Memory B cell (primary cell): ENCODE measurements at regions not wholly inside any gene's neighbourhood (a gene's known extent, or its start where the extent isn't known, plus 50 kb on each side); places are given as distances from the start of the nearest gene placed in this dataset.
"Not testable (repeated sequence)": the region's sequence is repeated elsewhere in the genome, so short reads cannot be mapped to it uniquely, and the experiment has no call there.

Experiments used
- ATAC-seq: fragments of 150-1000 bp; cut with Tn5 transposase; 2 replicates; pipeline ENCODE4 v1.10.0; 2021; ENCODE audit warnings: low read depth, mild to moderate bottlenecking, moderate library complexity
- DNase-seq, 2 donors: peaks; one replicate each; pipeline ENCODE4 v3.0.0; 2022; ENCODE audit warnings: low spot score in 2 of 2
- H3K27ac Mint-ChIP-seq: one replicate; pipeline ENCODE4 v1.8.0; 2022; ENCODE audit warnings: mild to moderate bottlenecking, moderate library complexity, mixed read lengths
- H3K27me3 Mint-ChIP-seq: one replicate; pipeline ENCODE4 v1.8.0; 2022; ENCODE audit warnings: mixed read lengths
- H3K36me3 Mint-ChIP-seq: one replicate; pipeline ENCODE4 v1.8.0; 2022; ENCODE audit warnings: mild to moderate bottlenecking, mixed read lengths
- H3K4me1 Mint-ChIP-seq: one replicate; pipeline ENCODE4 v1.8.0; 2022; ENCODE audit warnings: mixed read lengths
- H3K4me3 Mint-ChIP-seq: one replicate; pipeline ENCODE4 v1.8.0; 2022; ENCODE audit warnings: mild to moderate bottlenecking, moderate library complexity, mixed read lengths
- H3K9me3 Mint-ChIP-seq: one replicate; pipeline ENCODE4 v1.8.0; 2022; ENCODE audit warnings: mixed read lengths

- H3K36me3 Mint-ChIP-seq, result no peaks in the 10 kb centered on the region
- no peak overlapping the region for H3K27ac Mint-ChIP-seq
- ATAC-seq (no peak), DNase-seq (no peak)
- H3K27me3 Mint-ChIP-seq, result no peaks in the 10 kb centered on the region
- no peaks in the 10 kb centered on the region for H3K9me3 Mint-ChIP-seq
- H3K4me3 Mint-ChIP-seq, result no peak overlapping the region
- no peaks in the 10 kb centered on the region for H3K4me1 Mint-ChIP-seq
Measured at GRCh38 chr6:56816370-56816769, 138.5 kb upstream of the BEND6 start.

- no peaks in the 10 kb centered on the region for H3K27me3 Mint-ChIP-seq
- no peaks in the 10 kb centered on the region for H3K4me1 Mint-ChIP-seq
- H3K4me3 Mint-ChIP-seq, result no peak overlapping the region
- no peak overlapping the region for H3K27ac Mint-ChIP-seq
- no peaks in the 10 kb centered on the region for H3K9me3 Mint-ChIP-seq
- ATAC-seq (no peak), DNase-seq (no peak)
- no peaks in the 10 kb centered on the region for H3K36me3 Mint-ChIP-seq
Measured at GRCh38 chr6:56815436-56815835, 139.5 kb upstream of the BEND6 start.

- no peak overlapping the region for H3K27ac Mint-ChIP-seq
- H3K36me3 Mint-ChIP-seq, result no peaks in the 10 kb centered on the region
- H3K9me3 Mint-ChIP-seq, result no peaks in the 10 kb centered on the region
- no peak for ATAC-seq
- H3K27me3 Mint-ChIP-seq, result no peaks in the 10 kb centered on the region
- no peak overlapping the region for H3K4me3 Mint-ChIP-seq
- DNase-seq, result no peak
- no peaks in the 10 kb centered on the region for H3K4me1 Mint-ChIP-seq
Measured at GRCh38 chr6:56814802-56815201, 140.1 kb upstream of the BEND6 start.

GRCh38 chr6:56814308-56814707 is 140.6 kb upstream of the BEND6 start:
- H3K36me3 Mint-ChIP-seq, result no peaks in the 10 kb centered on the region
- no peaks in the 10 kb centered on the region for H3K9me3 Mint-ChIP-seq
- no peak for ATAC-seq
- H3K4me3 Mint-ChIP-seq, result no peak overlapping the region
- no peaks in the 10 kb centered on the region for H3K27me3 Mint-ChIP-seq
- no peak overlapping the region for H3K27ac Mint-ChIP-seq
- no peak for DNase-seq
- H3K4me1 Mint-ChIP-seq, result no peaks in the 10 kb centered on the region

GRCh38 chr6:56812851-56813250 is 142.1 kb upstream of the BEND6 start:
- H3K4me1 Mint-ChIP-seq, H3K9me3 Mint-ChIP-seq, ATAC-seq, H3K27ac Mint-ChIP-seq, H3K4me3 Mint-ChIP-seq, H3K27me3 Mint-ChIP-seq, DNase-seq, H3K36me3 Mint-ChIP-seq: not testable (repeated sequence)

GRCh38 chr6:56808871-56809359 is 146.0 kb upstream of the BEND6 start:
- H3K4me3 Mint-ChIP-seq, result no peak overlapping the region
- no peaks in the 10 kb centered on the region for H3K9me3 Mint-ChIP-seq
- H3K36me3 Mint-ChIP-seq, result no peaks in the 10 kb centered on the region
- H3K27me3 Mint-ChIP-seq, result no peaks in the 10 kb centered on the region
- no peak for DNase-seq
- ATAC-seq, result no peak
- H3K4me1 Mint-ChIP-seq, result no peaks in the 10 kb centered on the region
- no peak overlapping the region for H3K27ac Mint-ChIP-seq

- H3K4me3 Mint-ChIP-seq, result no peak overlapping the region
- DNase-seq (no peak), ATAC-seq (no peak)
- no peaks in the 10 kb centered on the region for H3K36me3 Mint-ChIP-seq
- H3K4me1 Mint-ChIP-seq, result no peaks in the 10 kb centered on the region
- H3K27ac Mint-ChIP-seq, result no peak overlapping the region
- H3K9me3 Mint-ChIP-seq, result no peaks in the 10 kb centered on the region
- H3K27me3 Mint-ChIP-seq, result no peaks in the 10 kb centered on the region
Measured at GRCh38 chr6:56807989-56808337, 146.9 kb upstream of the BEND6 start.

GRCh38 chr6:56807326-56807988 is 147.4 kb upstream of the BEND6 start:
- no peak for DNase-seq
- Mint-ChIP-seq H3K27ac (no peak overlapping the region), H3K27me3 (no peaks in the 10 kb centered on the region), H3K4me3 (no peak overlapping the region), H3K4me1 (no peaks in the 10 kb centered on the region), H3K9me3 (no peaks in the 10 kb centered on the region), H3K36me3 (no peaks in the 10 kb centered on the region)
- ATAC-seq, result no peak

- Mint-ChIP-seq H3K36me3 (no peaks in the 10 kb centered on the region), H3K9me3 (no peaks in the 10 kb centered on the region), H3K27ac (no peak overlapping the region), H3K4me3 (no peak overlapping the region), H3K27me3 (no peaks in the 10 kb centered on the region), H3K4me1 (no peaks in the 10 kb centered on the region)
- ATAC-seq, result no peak
- no peak for DNase-seq
Measured at GRCh38 chr6:56806368-56806767, 148.5 kb upstream of the BEND6 start.

GRCh38 chr6:56804996-56805395 is 149.9 kb upstream of the BEND6 start:
- Mint-ChIP-seq H3K4me1 (no peaks in the 10 kb centered on the region), H3K27me3 (no peaks in the 10 kb centered on the region), H3K36me3 (no peaks in the 10 kb centered on the region), H3K9me3 (no peaks in the 10 kb centered on the region), H3K27ac (no peak overlapping the region), H3K4me3 (no peak overlapping the region)
- DNase-seq (no peak), ATAC-seq (no peak)

- H3K27me3 Mint-ChIP-seq, result no peaks in the 10 kb centered on the region
- ATAC-seq, result no peak
- H3K36me3 Mint-ChIP-seq, result no peaks in the 10 kb centered on the region
- DNase-seq, result no peak
- H3K9me3 Mint-ChIP-seq, result no peaks in the 10 kb centered on the region
- no peak overlapping the region for H3K27ac Mint-ChIP-seq
- no peak overlapping the region for H3K4me3 Mint-ChIP-seq
- H3K4me1 Mint-ChIP-seq, result no peaks in the 10 kb centered on the region
Measured at GRCh38 chr6:56803594-56803993, 151.3 kb upstream of the BEND6 start.

GRCh38 chr6:56802584-56802983 is 152.3 kb upstream of the BEND6 start:
- H3K36me3 Mint-ChIP-seq, result no peaks in the 10 kb centered on the region
- no peak overlapping the region for H3K4me3 Mint-ChIP-seq
- ATAC-seq (no peak), DNase-seq (no peak)
- H3K27ac Mint-ChIP-seq, result no peak overlapping the region
- no peaks in the 10 kb centered on the region for H3K27me3 Mint-ChIP-seq
- no peaks in the 10 kb centered on the region for H3K4me1 Mint-ChIP-seq
- H3K9me3 Mint-ChIP-seq, result no peaks in the 10 kb centered on the region

GRCh38 chr6:56799989-56800388 is 154.9 kb upstream of the BEND6 start:
- H3K4me1 Mint-ChIP-seq, result no peaks in the 10 kb centered on the region
- no peak for DNase-seq
- no peak overlapping the region for H3K27ac Mint-ChIP-seq
- no peak overlapping the region for H3K4me3 Mint-ChIP-seq
- H3K27me3 Mint-ChIP-seq, result peaks cover 2% of the 10 kb centered on the region
- no peak for ATAC-seq
- no peaks in the 10 kb centered on the region for H3K9me3 Mint-ChIP-seq
- H3K36me3 Mint-ChIP-seq, result no peaks in the 10 kb centered on the region

- H3K27me3 Mint-ChIP-seq, result peaks cover 2% of the 10 kb centered on the region
- H3K27ac Mint-ChIP-seq, result no peak overlapping the region
- H3K9me3 Mint-ChIP-seq, result no peaks in the 10 kb centered on the region
- ATAC-seq (no peak), DNase-seq (no peak)
- H3K36me3 Mint-ChIP-seq, result no peaks in the 10 kb centered on the region
- H3K4me3 Mint-ChIP-seq, result no peak overlapping the region
- H3K4me1 Mint-ChIP-seq, result no peaks in the 10 kb centered on the region
Measured at GRCh38 chr6:56798163-56798562, 155.5 kb upstream of the DST start.

GRCh38 chr6:56796196-56796532 is 153.5 kb upstream of the DST start:
- no peaks in the 10 kb centered on the region for H3K9me3 Mint-ChIP-seq
- ATAC-seq (no peak), DNase-seq (no peak)
- no peaks in the 10 kb centered on the region for H3K36me3 Mint-ChIP-seq
- H3K27ac Mint-ChIP-seq, result no peak overlapping the region
- H3K27me3 Mint-ChIP-seq, result peaks cover 4% of the 10 kb centered on the region
- no peaks in the 10 kb centered on the region for H3K4me1 Mint-ChIP-seq
- H3K4me3 Mint-ChIP-seq, result no peak overlapping the region
